Keratinocyte (primary cell): ENCODE measurements at regions not wholly inside any gene's neighbourhood (a gene's known extent, or its start where the extent isn't known, plus 50 kb on each side); places are given as distances from the start of the nearest gene placed in this dataset.

Source experiments
- DNase-seq: peaks from one replicate; pipeline ENCODE4 v3.0.0-alpha.2; 2011; ENCODE audit warnings: low read depth, missing footprints, low spot score
- FAIRE-seq: peaks from 2 replicates; lab custom pipeline; 2011; peaks lifted over from hg19 to GRCh38; lab: Jason Lieb, UNC
- H2AFZ ChIP-seq: 2 replicates; pipeline ENCODE4 v1.6.0; 2012; ENCODE audit warnings: low read length, control low read depth, inconsistent platforms; ENCODE audit not compliant: control insufficient read depth
- H3K27ac ChIP-seq: 2 replicates; pipeline ENCODE4 v1.5.1; 2011; ENCODE audit warnings: low read length; ENCODE audit not compliant: control insufficient read depth, insufficient read depth
- H3K27me3 ChIP-seq: 3 replicates; pipeline ENCODE4 v1.6.0; 2011; ENCODE audit warnings: low read length; ENCODE audit not compliant: control insufficient read depth, insufficient read depth; ENCODE audit errors: extremely low read depth
- H3K36me3 ChIP-seq, 2 experiments: 2 replicates in 1 of 2; 3 replicates in 1 of 2; pipeline ENCODE4 v1.5.1; 2011; ENCODE audit warnings: low read length in 2 of 2, mild to moderate bottlenecking in 1 of 2; ENCODE audit not compliant: control insufficient read depth in 2 of 2, insufficient read depth in 2 of 2; ENCODE audit errors: extremely low read depth in 1 of 2
- H3K4me1 ChIP-seq: 3 replicates; pipeline ENCODE4 v1.5.1; 2011; ENCODE audit warnings: low read length; ENCODE audit not compliant: control insufficient read depth, insufficient read depth; ENCODE audit errors: extremely low read depth
- H3K4me2 ChIP-seq: 3 replicates; pipeline ENCODE4 v1.6.0; 2011; ENCODE audit warnings: low read depth, low read length; ENCODE audit not compliant: control insufficient read depth, insufficient read depth; ENCODE audit errors: extremely low read depth
- H3K4me3 ChIP-seq, 3 experiments: fragments of 200-600 bp in 1 of 3; sonication (generic) in 1 of 3; 2 replicates in 2 of 3; 3 replicates in 1 of 3; pipeline ENCODE4 v1.5.1; 2011 to 2016; ENCODE audit warnings: low read length in 3 of 3, mild to moderate bottlenecking in 3 of 3, control low read depth in 2 of 3, inconsistent platforms in 1 of 3, low read depth in 1 of 3, mixed read lengths in 1 of 3, mixed run types in 1 of 3, moderate library complexity in 1 of 3; ENCODE audit not compliant: control insufficient read depth in 2 of 3, insufficient read depth in 2 of 3; ENCODE audit errors: extremely low read depth in 1 of 3
- H3K79me2 ChIP-seq: 2 replicates; pipeline ENCODE4 v1.6.0; 2012; ENCODE audit warnings: low read length; ENCODE audit not compliant: control insufficient read depth, insufficient read depth
- H3K9ac ChIP-seq: 3 replicates; pipeline ENCODE4 v1.6.0; 2011; ENCODE audit warnings: low read length; ENCODE audit not compliant: control insufficient read depth, insufficient read depth; ENCODE audit errors: extremely low read depth
- H3K9me1 ChIP-seq: 3 replicates; pipeline ENCODE4 v1.6.0; 2011; ENCODE audit warnings: low read length; ENCODE audit not compliant: control insufficient read depth, insufficient read depth; ENCODE audit errors: extremely low read depth
- H3K9me3 ChIP-seq: 2 replicates; pipeline ENCODE4 v1.5.1; 2012; ENCODE audit warnings: low read depth, low read length; ENCODE audit not compliant: control insufficient read depth
- H4K20me1 ChIP-seq: 3 replicates; pipeline ENCODE4 v1.6.0; 2011; ENCODE audit warnings: low read length; ENCODE audit not compliant: control insufficient read depth, insufficient read depth; ENCODE audit errors: extremely low read depth
- EZH2 ChIP-seq: IDR thresholded peaks from one replicate; pipeline ENCODE4 v1.6.1; 2012; ENCODE audit warnings: inconsistent platforms, mild to moderate bottlenecking, low read length, moderate library complexity
- dilution Hi-C: fragments of 300-500 bp; cut with MboI; formaldehyde crosslinking; loops from one replicate; pipeline ENCODE4 v1.7.0; 2020; ENCODE audit warnings: low sequenced_read_pairs; ENCODE audit not compliant: extremely low pct_ligation_motif_present
- TF ChIP-seq, protein P1 (sequence below), 3 experiments: IDR thresholded peaks in 1 of 3; conservative IDR thresholded peaks in 1 of 3; optimal IDR thresholded peaks in 1 of 3; 2 replicates in 2 of 3; 3 replicates in 1 of 3; pipeline versions ENCODE3 to v1.5.1; 2011; ENCODE audit warnings: low read length in 3 of 3, mild to moderate bottlenecking in 3 of 3, moderate library complexity in 2 of 3, control low read depth in 1 of 3, inconsistent platforms in 1 of 3; ENCODE audit not compliant: insufficient read depth in 2 of 3; ENCODE audit errors: extremely low read depth in 1 of 3

DNA sequence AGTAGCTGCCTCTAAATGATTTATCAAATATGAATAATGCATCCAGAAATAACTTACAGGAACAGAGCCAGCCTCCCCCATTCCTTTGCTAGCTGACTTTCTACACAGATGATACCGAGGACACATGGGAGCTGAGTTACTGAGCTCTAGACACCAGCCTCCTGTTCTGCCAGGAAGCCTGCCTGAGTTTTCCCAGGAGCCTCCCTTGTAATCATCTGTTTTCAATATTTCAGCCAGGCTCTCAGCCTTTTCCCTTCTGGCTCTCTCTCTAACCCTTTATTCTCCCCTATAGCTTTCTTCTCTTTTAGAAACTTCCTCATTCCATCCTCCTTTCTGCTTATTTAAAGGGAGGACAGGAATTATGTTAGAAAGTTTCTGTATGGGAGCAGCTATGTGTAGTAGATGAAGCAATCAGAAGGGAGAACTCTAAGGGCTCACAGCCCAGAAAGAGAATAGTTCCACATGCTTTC is 911.6 kb downstream of the TDRD15 start:
- TF ChIP-seq, protein P1, sequence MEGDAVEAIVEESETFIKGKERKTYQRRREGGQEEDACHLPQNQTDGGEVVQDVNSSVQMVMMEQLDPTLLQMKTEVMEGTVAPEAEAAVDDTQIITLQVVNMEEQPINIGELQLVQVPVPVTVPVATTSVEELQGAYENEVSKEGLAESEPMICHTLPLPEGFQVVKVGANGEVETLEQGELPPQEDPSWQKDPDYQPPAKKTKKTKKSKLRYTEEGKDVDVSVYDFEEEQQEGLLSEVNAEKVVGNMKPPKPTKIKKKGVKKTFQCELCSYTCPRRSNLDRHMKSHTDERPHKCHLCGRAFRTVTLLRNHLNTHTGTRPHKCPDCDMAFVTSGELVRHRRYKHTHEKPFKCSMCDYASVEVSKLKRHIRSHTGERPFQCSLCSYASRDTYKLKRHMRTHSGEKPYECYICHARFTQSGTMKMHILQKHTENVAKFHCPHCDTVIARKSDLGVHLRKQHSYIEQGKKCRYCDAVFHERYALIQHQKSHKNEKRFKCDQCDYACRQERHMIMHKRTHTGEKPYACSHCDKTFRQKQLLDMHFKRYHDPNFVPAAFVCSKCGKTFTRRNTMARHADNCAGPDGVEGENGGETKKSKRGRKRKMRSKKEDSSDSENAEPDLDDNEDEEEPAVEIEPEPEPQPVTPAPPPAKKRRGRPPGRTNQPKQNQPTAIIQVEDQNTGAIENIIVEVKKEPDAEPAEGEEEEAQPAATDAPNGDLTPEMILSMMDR (optimal IDR thresholded peaks at IDR 0.05 in 1 of 3, IDR thresholded peaks at IDR 0.05 in 1 of 3, conservative IDR thresholded peaks at IDR 0.05 in 1 of 3; ENCODE audit: extremely low read depth in 1 of 3, insufficient read depth in 2 of 3, low read length in 3 of 3) = no peak
- no peak for TF ChIP-seq EZH2
- no peak overlapping the region for H2AFZ ChIP-seq
- FAIRE-seq = no peak

DNA sequence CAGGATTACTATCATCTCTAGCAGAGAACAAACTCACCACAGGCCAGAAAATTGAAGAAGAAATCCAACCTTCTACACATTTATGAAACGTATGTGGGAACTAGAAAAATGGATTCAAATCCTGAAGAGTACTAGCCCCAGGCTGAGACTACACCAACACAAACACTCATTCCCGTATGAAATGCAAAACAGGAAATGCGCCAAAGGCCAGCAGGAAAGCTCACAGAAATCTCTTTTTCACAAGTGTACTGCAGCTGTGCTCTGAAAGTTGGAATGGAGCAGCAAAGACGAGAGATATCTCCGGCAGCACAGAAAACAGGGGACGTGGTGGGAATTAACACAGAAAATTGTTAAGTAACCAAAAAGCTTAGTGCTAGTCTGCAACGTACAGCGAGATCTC is 913.5 kb downstream of the TDRD15 start:
- H3K27ac ChIP-seq = no peak overlapping the region
- no peaks in the 10 kb centered on the region for H4K20me1 ChIP-seq
- DNase-seq (no peak), FAIRE-seq (no peak)
- no peak overlapping the region for H3K9ac ChIP-seq
- H3K9me3 ChIP-seq = no peaks in the 10 kb centered on the region
- H3K4me1 ChIP-seq = no peaks in the 10 kb centered on the region
- no peaks in the 10 kb centered on the region for H3K36me3 ChIP-seq
- H3K27me3 ChIP-seq = no peaks in the 10 kb centered on the region
- dilution Hi-C loops = no loop called here
- H3K79me2 ChIP-seq = no peaks in the 10 kb centered on the region
- H3K9me1 ChIP-seq = no peaks in the 10 kb centered on the region
- TF ChIP-seq, protein P1 (optimal IDR thresholded peaks at IDR 0.05 in 1 of 3, IDR thresholded peaks at IDR 0.05 in 1 of 3, conservative IDR thresholded peaks at IDR 0.05 in 1 of 3; ENCODE audit: extremely low read depth in 1 of 3, insufficient read depth in 2 of 3, low read length in 3 of 3) = no peak
- TF ChIP-seq EZH2 = no peak
- no peak overlapping the region for H3K4me2 ChIP-seq
- H3K4me3 ChIP-seq = no peak overlapping the region
- no peak overlapping the region for H2AFZ ChIP-seq

More for the DNA sequence above, 911.6 kb downstream of the TDRD15 start:
- Histone ChIP-seq H3K79me2 (no peaks in the 10 kb centered on the region), H3K4me1 (no peaks in the 10 kb centered on the region), H4K20me1 (no peaks in the 10 kb centered on the region), H3K27me3 (no peaks in the 10 kb centered on the region), H3K36me3 (no peaks in the 10 kb centered on the region), H3K9ac (no peak overlapping the region), H3K9me1 (no peaks in the 10 kb centered on the region), H3K4me3 (no peak overlapping the region), H3K9me3 (no peaks in the 10 kb centered on the region), H3K27ac (no peak overlapping the region), H3K4me2 (no peak overlapping the region)
- dilution Hi-C loops = no loop called here
- no peak for DNase-seq
